ENCODE measurements at regions not wholly inside any gene's neighbourhood (a gene's known extent, or its start where the extent isn't known, plus 50 kb on each side); places are given as distances from the start of the nearest gene placed in this dataset.

DNA sequence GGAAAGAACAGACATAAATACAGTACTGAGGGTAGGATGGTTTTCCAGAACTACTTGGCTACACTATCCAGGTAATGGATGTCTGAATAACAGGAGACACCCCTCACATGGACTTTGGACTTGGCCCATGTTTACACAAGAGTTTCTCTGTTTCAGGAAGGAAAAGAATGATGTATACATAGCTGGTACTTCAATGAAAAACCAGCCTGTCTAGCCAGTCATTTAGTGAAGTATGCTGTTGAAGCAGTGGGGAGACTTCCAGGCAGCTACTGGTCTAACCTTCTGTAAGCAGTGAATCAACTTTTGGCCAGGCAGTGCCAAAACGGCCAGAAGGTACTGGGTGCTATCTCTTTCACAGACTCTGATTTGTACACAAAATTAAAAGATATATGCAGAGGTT lies 135.0 kb downstream of the MBL2 start:
- 79 to 93% methylated on average over 1 of the region's 1 CpG for WGBS, 2 donors
- Histone ChIP-seq H3K36me3 (no peaks in the 10 kb centered on the region), H3K27me3 (no peaks in the 10 kb centered on the region), H3K4me1 (no peaks in the 10 kb centered on the region), H3K27ac (no peak overlapping the region), H3K9me3 (peaks cover 0 to 3% (median 0%) of the 10 kb centered on the region in 4 donors), H3K4me3 (no peak overlapping the region)
- TF ChIP-seq POLR2A (IDR thresholded peaks at IDR 0.05) (no peak), EP300 (IDR thresholded peaks at IDR 0.05) (no peak)
- TF ChIP-seq, protein P1, sequence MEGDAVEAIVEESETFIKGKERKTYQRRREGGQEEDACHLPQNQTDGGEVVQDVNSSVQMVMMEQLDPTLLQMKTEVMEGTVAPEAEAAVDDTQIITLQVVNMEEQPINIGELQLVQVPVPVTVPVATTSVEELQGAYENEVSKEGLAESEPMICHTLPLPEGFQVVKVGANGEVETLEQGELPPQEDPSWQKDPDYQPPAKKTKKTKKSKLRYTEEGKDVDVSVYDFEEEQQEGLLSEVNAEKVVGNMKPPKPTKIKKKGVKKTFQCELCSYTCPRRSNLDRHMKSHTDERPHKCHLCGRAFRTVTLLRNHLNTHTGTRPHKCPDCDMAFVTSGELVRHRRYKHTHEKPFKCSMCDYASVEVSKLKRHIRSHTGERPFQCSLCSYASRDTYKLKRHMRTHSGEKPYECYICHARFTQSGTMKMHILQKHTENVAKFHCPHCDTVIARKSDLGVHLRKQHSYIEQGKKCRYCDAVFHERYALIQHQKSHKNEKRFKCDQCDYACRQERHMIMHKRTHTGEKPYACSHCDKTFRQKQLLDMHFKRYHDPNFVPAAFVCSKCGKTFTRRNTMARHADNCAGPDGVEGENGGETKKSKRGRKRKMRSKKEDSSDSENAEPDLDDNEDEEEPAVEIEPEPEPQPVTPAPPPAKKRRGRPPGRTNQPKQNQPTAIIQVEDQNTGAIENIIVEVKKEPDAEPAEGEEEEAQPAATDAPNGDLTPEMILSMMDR (IDR thresholded peaks at IDR 0.05), result no peak
- no peak for DNase-seq (ENCODE audit: low spot score in 2 of 2)

DNA sequence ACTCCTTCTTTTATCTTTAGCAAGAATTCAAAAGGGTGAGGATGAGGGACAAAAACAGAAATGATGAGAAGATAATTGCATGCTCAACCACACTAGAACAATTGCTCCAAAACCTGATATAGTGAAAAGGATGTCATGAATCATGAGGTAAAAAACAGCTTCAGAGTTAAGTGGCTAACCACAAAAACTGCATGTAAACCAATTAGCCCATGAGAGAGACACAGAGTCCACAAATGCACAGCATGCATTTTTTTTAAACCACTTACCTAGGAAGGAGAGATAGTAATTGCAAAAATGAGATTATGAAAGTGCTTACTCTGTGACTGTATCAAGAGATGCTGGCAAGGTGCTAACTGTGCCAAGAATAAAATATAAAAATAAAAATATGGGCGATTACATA lies 132.9 kb downstream of the MBL2 start:
- peaks cover 0 to 3% (median 0%) of the 10 kb centered on the region in 4 donors for H3K9me3 ChIP-seq
- H3K27me3 ChIP-seq, result no peaks in the 10 kb centered on the region
- 0% methylated on average over 1 of the region's 1 CpG for WGBS, 2 donors
- no peaks in the 10 kb centered on the region for H3K36me3 ChIP-seq
- no peak overlapping the region for H3K27ac ChIP-seq
- no peak for DNase-seq (ENCODE audit: low spot score in 2 of 2)
- H3K4me1 ChIP-seq, result no peaks in the 10 kb centered on the region
- no peak overlapping the region for H3K4me3 ChIP-seq
- TF ChIP-seq POLR2A (IDR thresholded peaks at IDR 0.05) (no peak), EP300 (IDR thresholded peaks at IDR 0.05) (no peak)
- TF ChIP-seq, protein P1 (IDR thresholded peaks at IDR 0.05), result no peak

DNA sequence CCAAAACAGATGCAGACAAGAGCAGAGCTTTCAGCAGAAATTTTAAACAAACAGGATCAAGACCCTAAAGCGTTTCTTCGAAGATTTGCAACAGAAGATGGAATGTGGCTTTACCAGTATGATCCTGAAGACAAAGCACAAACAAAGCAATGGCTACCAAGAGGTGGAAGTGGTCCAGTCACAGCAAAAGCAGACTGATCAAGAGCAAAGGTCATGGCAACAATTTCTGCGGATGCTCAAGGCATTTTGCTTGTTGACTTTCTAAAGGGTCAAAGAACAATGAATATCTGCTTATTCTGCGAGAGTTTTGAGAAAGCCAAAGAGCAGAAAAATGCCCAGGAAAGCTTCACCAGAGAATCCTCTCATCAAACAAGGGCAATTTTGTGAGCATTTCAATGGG lies 130.4 kb downstream of the MBL2 start:
- H3K9me3 ChIP-seq, result no peaks in the 10 kb centered on the region
- 41 to 45% methylated on average over 4 of the region's 4 CpGs for WGBS, 2 donors
- H3K27ac ChIP-seq, result no peak overlapping the region
- no peak for DNase-seq (ENCODE audit: low spot score in 2 of 2)
- H3K27me3 ChIP-seq, result no peaks in the 10 kb centered on the region
- TF ChIP-seq POLR2A (IDR thresholded peaks at IDR 0.05) (no peak), EP300 (IDR thresholded peaks at IDR 0.05) (no peak)
- TF ChIP-seq, protein P1 (IDR thresholded peaks at IDR 0.05), result no peak
- H3K4me3 ChIP-seq, result no peak overlapping the region
- no peaks in the 10 kb centered on the region for H3K36me3 ChIP-seq
- no peaks in the 10 kb centered on the region for H3K4me1 ChIP-seq

DNA sequence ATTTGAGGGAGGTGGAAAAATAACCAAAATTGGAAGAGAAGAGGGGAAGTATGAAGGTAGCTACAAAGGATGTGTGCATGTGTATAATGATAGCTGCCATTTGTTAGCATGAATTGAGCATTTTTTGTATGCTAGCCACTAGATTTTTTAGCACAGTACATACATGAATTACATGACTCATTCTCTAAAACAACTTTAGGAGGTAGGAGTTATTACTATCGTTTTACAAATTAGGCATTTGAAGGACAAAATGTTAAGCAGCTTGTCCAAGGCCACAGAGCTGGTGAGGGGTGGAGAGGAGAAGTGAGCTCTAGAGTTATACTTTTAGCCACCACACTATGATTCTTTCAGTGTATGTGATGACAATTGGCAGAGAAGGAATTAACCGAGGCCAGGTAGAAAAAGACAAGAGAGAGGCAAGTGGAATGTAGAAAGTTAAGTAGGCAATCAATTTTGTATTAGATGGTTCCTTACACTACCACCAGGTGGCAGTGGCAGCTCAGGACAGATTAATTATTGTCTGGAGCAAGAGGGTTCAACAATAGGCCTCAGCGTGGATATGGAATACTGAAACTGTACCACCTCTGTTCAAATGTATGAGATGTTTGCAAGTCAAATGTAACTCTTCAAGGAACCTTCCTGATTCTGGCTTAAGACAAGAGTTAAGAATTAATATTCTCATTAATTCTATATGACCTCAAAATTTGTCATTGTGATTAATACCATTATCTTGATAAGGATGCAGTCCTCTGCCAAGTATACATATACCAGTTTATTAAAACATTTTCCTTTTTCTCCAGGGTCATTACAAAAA lies 128.0 kb downstream of the MBL2 start:
- H3K4me1 ChIP-seq, result no peaks in the 10 kb centered on the region
- H3K36me3 ChIP-seq, result no peaks in the 10 kb centered on the region
- no peaks in the 10 kb centered on the region for H3K27me3 ChIP-seq
- 32 to 34% methylated on average over 3 of the region's 3 CpGs for WGBS, 2 donors
- DNase-seq (ENCODE audit: low spot score in 2 of 2), result peak in 1 of 2 donors; percentile 32
- H3K27ac ChIP-seq, result no peak overlapping the region
- H3K4me3 ChIP-seq, result no peak overlapping the region
- no peak for TF ChIP-seq POLR2A (IDR thresholded peaks at IDR 0.05)
- TF ChIP-seq, protein P1 (IDR thresholded peaks at IDR 0.05), result peak; percentile 47 to 70 (median 63)
- no peaks in the 10 kb centered on the region for H3K9me3 ChIP-seq

DNA sequence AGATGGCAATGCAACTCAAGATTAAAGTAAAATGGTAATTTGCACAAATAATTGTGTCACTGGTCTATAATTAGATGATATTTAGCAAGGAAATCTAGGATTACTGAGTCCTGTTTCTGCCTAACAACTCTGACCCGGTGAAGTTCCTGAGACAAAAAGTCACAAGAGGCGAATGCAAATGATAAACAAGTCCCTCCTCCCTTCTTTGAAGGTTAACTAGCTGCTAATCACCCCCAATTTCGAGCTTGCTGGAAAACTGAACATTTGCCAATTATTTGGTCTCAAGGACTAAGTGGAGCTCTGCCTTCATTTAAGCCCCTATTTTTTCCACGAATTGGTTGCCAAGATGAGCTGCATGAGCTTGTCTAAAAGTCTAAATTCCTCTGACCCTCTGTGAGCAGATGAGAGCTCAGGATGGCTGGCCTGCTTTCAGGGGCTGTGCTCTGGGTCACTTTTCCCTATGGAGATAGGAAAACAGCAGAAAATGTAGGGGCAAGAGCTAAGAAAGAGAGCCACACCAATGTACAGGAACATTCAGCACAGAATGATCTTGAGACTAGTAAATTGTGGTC lies 127.3 kb downstream of the MBL2 start:
- WGBS, 2 donors, result 67 to 73% methylated on average over 4 of the region's 4 CpGs
- no peak for DNase-seq (ENCODE audit: low spot score in 2 of 2)
- no peaks in the 10 kb centered on the region for H3K4me1 ChIP-seq
- H3K4me3 ChIP-seq, result no peak overlapping the region
- no peaks in the 10 kb centered on the region for H3K9me3 ChIP-seq
- no peaks in the 10 kb centered on the region for H3K36me3 ChIP-seq
- H3K27ac ChIP-seq, result no peak overlapping the region
- TF ChIP-seq, protein P1 (IDR thresholded peaks at IDR 0.05), result no peak
- TF ChIP-seq EP300 (IDR thresholded peaks at IDR 0.05), result no peak
- no peaks in the 10 kb centered on the region for H3K27me3 ChIP-seq
